Esophagus squamous epithelium (tissue), 4 donors: ENCODE measurements at regions not wholly inside any gene's neighbourhood (a gene's known extent, or its start where the extent isn't known, plus 50 kb on each side); places are given as distances from the start of the nearest gene placed in this dataset.

Experiments used
- CTCF ChIP-seq, 6 experiments: fragments of 450-650 bp in 4 of 6; fragments of 200-600 bp in 2 of 6; sonication (generic) in 2 of 6; IDR thresholded peaks; one replicate each; pipeline ENCODE4 v1.5.1; 2016 to 2019; ENCODE audit warnings: antibody characterized with exemption in 6 of 6, mild to moderate bottlenecking in 4 of 6, moderate library complexity in 4 of 6
- POLR2A ChIP-seq, 4 donors: fragments of 450-650 bp; IDR thresholded peaks; one replicate each; pipeline ENCODE4 v1.6.1; 2017; ENCODE audit warnings: antibody characterized with exemption in 4 of 4, mild to moderate bottlenecking in 4 of 4, moderate library complexity in 3 of 4

GRCh38 chr5:18764161-18764560 is 1129.9 kb downstream of the TAF11L14 start:
- TF ChIP-seq CTCF (IDR thresholded peaks at IDR 0.05) (no peak), POLR2A (IDR thresholded peaks at IDR 0.05) (no peak)
